Breast epithelium (tissue), 3 donors: ENCODE measurements at regions not wholly inside any gene's neighbourhood (a gene's known extent, or its start where the extent isn't known, plus 50 kb on each side); places are given as distances from the start of the nearest gene placed in this dataset.

Source experiments
- POLR2A ChIP-seq: fragments of 450-650 bp; IDR thresholded peaks from one replicate; pipeline ENCODE4 v1.6.1; 2016; ENCODE audit warnings: antibody characterized with exemption, mild to moderate bottlenecking, moderate library complexity
- TF ChIP-seq, protein P1 (sequence below), 3 donors: fragments of 450-650 bp; IDR thresholded peaks; one replicate each; pipeline ENCODE4 v1.5.1; 2016 to 2017; ENCODE audit warnings: antibody characterized with exemption in 3 of 3, mild to moderate bottlenecking in 3 of 3, moderate library complexity in 3 of 3

DNA sequence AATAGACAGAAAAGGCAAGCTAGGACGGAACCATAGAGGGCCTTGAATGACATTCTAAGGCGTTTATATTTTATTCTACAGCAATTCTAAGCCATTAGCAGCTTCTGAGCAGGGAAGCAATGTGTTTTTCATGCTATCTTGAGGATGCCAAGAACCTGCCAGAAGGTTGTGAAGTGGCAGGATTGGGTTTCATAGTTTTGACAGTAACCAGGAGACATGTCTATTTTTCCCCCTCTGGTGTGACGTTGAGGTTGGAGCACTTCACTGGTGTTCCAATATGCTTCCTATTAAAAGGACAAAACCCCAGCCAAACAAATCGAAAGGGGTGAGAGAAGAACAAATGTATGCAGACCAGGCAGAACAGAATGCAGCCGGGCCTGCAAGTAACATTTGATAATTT, 148.2 kb downstream of the SPATA19 start:
- TF ChIP-seq, protein P1, sequence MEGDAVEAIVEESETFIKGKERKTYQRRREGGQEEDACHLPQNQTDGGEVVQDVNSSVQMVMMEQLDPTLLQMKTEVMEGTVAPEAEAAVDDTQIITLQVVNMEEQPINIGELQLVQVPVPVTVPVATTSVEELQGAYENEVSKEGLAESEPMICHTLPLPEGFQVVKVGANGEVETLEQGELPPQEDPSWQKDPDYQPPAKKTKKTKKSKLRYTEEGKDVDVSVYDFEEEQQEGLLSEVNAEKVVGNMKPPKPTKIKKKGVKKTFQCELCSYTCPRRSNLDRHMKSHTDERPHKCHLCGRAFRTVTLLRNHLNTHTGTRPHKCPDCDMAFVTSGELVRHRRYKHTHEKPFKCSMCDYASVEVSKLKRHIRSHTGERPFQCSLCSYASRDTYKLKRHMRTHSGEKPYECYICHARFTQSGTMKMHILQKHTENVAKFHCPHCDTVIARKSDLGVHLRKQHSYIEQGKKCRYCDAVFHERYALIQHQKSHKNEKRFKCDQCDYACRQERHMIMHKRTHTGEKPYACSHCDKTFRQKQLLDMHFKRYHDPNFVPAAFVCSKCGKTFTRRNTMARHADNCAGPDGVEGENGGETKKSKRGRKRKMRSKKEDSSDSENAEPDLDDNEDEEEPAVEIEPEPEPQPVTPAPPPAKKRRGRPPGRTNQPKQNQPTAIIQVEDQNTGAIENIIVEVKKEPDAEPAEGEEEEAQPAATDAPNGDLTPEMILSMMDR (IDR thresholded peaks at IDR 0.05), result no peak
- no peak for TF ChIP-seq POLR2A
